Transverse colon (tissue), 4 donors: ENCODE measurements at regions not wholly inside any gene's neighbourhood (a gene's known extent, or its start where the extent isn't known, plus 50 kb on each side); places are given as distances from the start of the nearest gene placed in this dataset.

Experiments used
- DNase-seq: peaks from one replicate; pipeline ENCODE4 v3.0.0-alpha.2; 2019
- H3K27ac ChIP-seq, 4 donors: fragments of 200-600 bp; sonication (generic); 2 replicates each; pipeline ENCODE4 v1.5.1; 2016 to 2018; ENCODE audit warnings: inconsistent platforms in 4 of 4
- H3K27me3 ChIP-seq: fragments of 200-600 bp; sonication (generic); 2 replicates; pipeline ENCODE4 v1.5.1; 2017; ENCODE audit warnings: inconsistent platforms
- H3K36me3 ChIP-seq, 4 donors: fragments of 200-600 bp; sonication (generic); 2 replicates each; pipeline ENCODE4 v1.5.1; 2017 to 2019; ENCODE audit warnings: inconsistent platforms in 4 of 4
- H3K4me1 ChIP-seq, 4 donors: fragments of 200-600 bp; sonication (generic); 2 replicates each; pipeline ENCODE4 v1.5.1; 2017 to 2020; ENCODE audit warnings: inconsistent platforms in 4 of 4
- H3K4me3 ChIP-seq, 4 donors: fragments of 200-600 bp; sonication (generic); 1 replicate in 1 of 4; 2 replicates in 3 of 4; pipeline versions ENCODE4 v1.5.1 to v1.6.1; 2017 to 2019; ENCODE audit warnings: inconsistent platforms in 4 of 4
- H3K9me3 ChIP-seq, 2 donors: fragments of 200-600 bp; sonication (generic); 2 replicates each; pipeline ENCODE4 v1.5.1; 2017 to 2019; ENCODE audit warnings: inconsistent platforms in 2 of 2
- CTCF ChIP-seq, 5 experiments: fragments of 200-600 bp in 3 of 5; fragments of 450-650 bp in 2 of 5; sonication (generic) in 3 of 5; IDR thresholded peaks; 1 replicate in 2 of 5; 2 replicates in 3 of 5; pipeline ENCODE4 v1.5.1; 2016 to 2017; ENCODE audit warnings: antibody characterized with exemption in 5 of 5, inconsistent platforms in 3 of 5, mild to moderate bottlenecking in 2 of 5, moderate library complexity in 1 of 5
- EP300 ChIP-seq: sonication (generic); formaldehyde crosslinking; IDR thresholded peaks from one replicate; pipeline ENCODE4 v1.6.1; 2017; ENCODE audit warnings: antibody characterized with exemption, low read depth
- POLR2A ChIP-seq: fragments of 450-650 bp; IDR thresholded peaks from one replicate; pipeline ENCODE4 v1.6.1; 2016; ENCODE audit warnings: antibody characterized with exemption, mild to moderate bottlenecking, moderate library complexity
- POLR2AphosphoS5 ChIP-seq, 3 donors: sonication (generic); formaldehyde crosslinking; IDR thresholded peaks; one replicate each; pipeline ENCODE4 v1.6.1; 2016; ENCODE audit warnings: antibody characterized with exemption in 3 of 3
- WGBS, 2 donors: methylation state at CpG; one replicate each; pipeline ENCODE4 v1.1.5; 2018; ENCODE audit warnings: low coverage in 1 of 2; 5-methylcytosine and 5-hydroxymethylcytosine counted together
- in situ Hi-C, 4 donors: fragments of 200-750 bp; cut with MboI; loops; one replicate each; pipeline versions ENCODE4 v1.15.0 to v1.15.1; 2017; ENCODE audit warnings: low sequenced_read_pairs in 3 of 4, low pct_ligation_motif_present in 1 of 4, low pct_unique_long_range_greater_than_20kb in 1 of 4
- intact Hi-C: fragments of 100-400 bp; cut with DNase I; formaldehyde crosslinking; loops from one replicate; pipeline ENCODE4 v1.15.1; 2023; ENCODE audit warnings: low total_unique reads

- no peak for TF ChIP-seq POLR2A
- TF ChIP-seq CTCF (IDR thresholded peaks at IDR 0.05) = no peak
- no peak for TF ChIP-seq POLR2AphosphoS5 (IDR thresholded peaks at IDR 0.05)
- no peak for TF ChIP-seq EP300
- Histone ChIP-seq H3K4me1 (no peaks in the 10 kb centered on the region), H3K9me3 (no peaks in the 10 kb centered on the region), H3K27ac (no peak overlapping the region), H3K4me3 (no peak overlapping the region), H3K27me3 (no peaks in the 10 kb centered on the region), H3K36me3 (no peaks in the 10 kb centered on the region)
- intact Hi-C loops = no loop called here
- no peak for DNase-seq
- in situ Hi-C loops = no loop called here
- WGBS, 2 donors = 64 to 92% methylated on average over 2 to 4 of the region's 4 CpGs
Observed at GRCh38 chr6:115819506-115819905, 241.2 kb downstream of the FRK start.

- no peaks in the 10 kb centered on the region for H3K4me1 ChIP-seq
- WGBS, 2 donors = 32 to 46% methylated on average over 2 of the region's 2 CpGs
- in situ Hi-C loops = no loop called here
Observed at GRCh38 chr6:115817161-115817560, 243.5 kb downstream of the FRK start.

GRCh38 chr6:115814907-115815306, 245.8 kb downstream of the FRK start:
- no peak for DNase-seq
- H3K4me3 ChIP-seq = no peak overlapping the region
- H3K36me3 ChIP-seq = no peaks in the 10 kb centered on the region
- intact Hi-C loops = no loop called here
- TF ChIP-seq POLR2AphosphoS5 (IDR thresholded peaks at IDR 0.05) = no peak
- TF ChIP-seq POLR2A = no peak
- no peak for TF ChIP-seq EP300
- TF ChIP-seq CTCF (IDR thresholded peaks at IDR 0.05) = no peak
- WGBS, 2 donors = 60 to 86% methylated on average over 1 of the region's 1 CpG
- H3K27ac ChIP-seq = no peak overlapping the region
- in situ Hi-C loops = no loop called here
- H3K9me3 ChIP-seq = no peaks in the 10 kb centered on the region
- no peaks in the 10 kb centered on the region for H3K27me3 ChIP-seq
- no peaks in the 10 kb centered on the region for H3K4me1 ChIP-seq

More at GRCh38 chr6:115817161-115817560, 243.5 kb downstream of the FRK start:
- no peak for DNase-seq
- H3K27me3 ChIP-seq = no peaks in the 10 kb centered on the region
- H3K9me3 ChIP-seq = no peaks in the 10 kb centered on the region
- intact Hi-C loops = no loop called here
- H3K27ac ChIP-seq = no peak overlapping the region
- no peak overlapping the region for H3K4me3 ChIP-seq
- TF ChIP-seq POLR2A (no peak), CTCF (IDR thresholded peaks at IDR 0.05) (no peak), POLR2AphosphoS5 (IDR thresholded peaks at IDR 0.05) (no peak), EP300 (no peak)
- H3K36me3 ChIP-seq = no peaks in the 10 kb centered on the region

GRCh38 chr6:115811541-115811940, 249.2 kb downstream of the FRK start:
- no peaks in the 10 kb centered on the region for H3K4me1 ChIP-seq
- in situ Hi-C loops = no loop called here
- intact Hi-C loops = no loop called here

More at GRCh38 chr6:115811541-115811940, 249.2 kb downstream of the FRK start:
- Histone ChIP-seq H3K9me3 (no peaks in the 10 kb centered on the region), H3K27ac (no peak overlapping the region), H3K36me3 (no peaks in the 10 kb centered on the region), H3K4me3 (no peak overlapping the region), H3K27me3 (no peaks in the 10 kb centered on the region)
- DNase-seq = no peak
- 29 to 81% methylated on average over 2 to 5 of the region's 5 CpGs for WGBS, 2 donors
- TF ChIP-seq POLR2AphosphoS5 (IDR thresholded peaks at IDR 0.05) (no peak), EP300 (no peak), POLR2A (no peak), CTCF (IDR thresholded peaks at IDR 0.05) (no peak)
